ENCODE measurements at regions not wholly inside any gene's neighbourhood (a gene's known extent, or its start where the extent isn't known, plus 50 kb on each side); places are given as distances from the start of the nearest gene placed in this dataset.
"Not testable (repeated sequence)": the region's sequence is repeated elsewhere in the genome, so short reads cannot be mapped to it uniquely, and the experiment has no call there.

DNA sequence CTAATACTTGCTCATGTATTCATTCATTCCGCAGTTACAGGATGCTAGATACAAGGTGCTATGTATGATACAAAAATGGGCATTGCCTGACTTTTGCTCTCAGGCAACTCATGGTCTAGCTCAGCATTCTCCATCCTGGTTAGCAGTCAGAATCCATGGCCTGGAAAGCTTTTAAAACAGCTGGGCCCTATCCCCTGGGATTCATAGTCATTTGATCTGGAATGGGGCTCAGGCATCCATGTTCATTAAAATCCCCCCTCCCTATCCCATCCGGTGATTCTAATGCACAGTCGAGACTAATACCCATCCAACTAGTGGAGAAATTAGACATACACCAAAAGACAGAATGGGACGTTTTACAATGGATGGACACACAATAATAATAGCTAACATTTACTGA, 104.1 kb upstream of the TMEM132E start:
- peaks cover 0 to 4% of the 10 kb centered on the region in 2 donors for H3K27me3 ChIP-seq (ENCODE audit: control insufficient read depth in 2 of 2, insufficient read depth in 2 of 2, low read length in 2 of 2)
- Mint-ChIP-seq H3K4me1 (no peaks in the 10 kb centered on the region), H3K9me3 (peaks cover 0 to 2% (median 0%) of the 10 kb centered on the region in 11 donors), H3K27me3 (peaks cover 0 to 21% (median 15%) of the 10 kb centered on the region in 5 donors), H3K27ac (no peak overlapping the region), H3K4me3 (no peak overlapping the region), H3K36me3 (no peaks in the 10 kb centered on the region)
- intact Hi-C loops (cut with micrococcal nuclease), result no loop called here
- DNase-seq (no peak), ATAC-seq (no peak)
- H3K36me3 ChIP-seq (ENCODE audit: control insufficient read depth in 2 of 3, insufficient read depth in 3 of 3, low read length in 3 of 3), result no peaks in the 10 kb centered on the region
- no peaks in the 10 kb centered on the region for H3K4me1 ChIP-seq (ENCODE audit: control insufficient read depth in 2 of 2, insufficient read depth in 2 of 2, low read length in 2 of 2)
- no peak overlapping the region for H3K27ac ChIP-seq (ENCODE audit: low read depth, low read length)
- H3K9me3 ChIP-seq (ENCODE audit: control insufficient read depth in 2 of 3, low read length in 3 of 3), result no peaks in the 10 kb centered on the region
- ChIA-PET POLR2A (no interaction called here), CTCF (no interaction called here)
- H3K4me3 ChIP-seq (ENCODE audit: low read length), result no peak overlapping the region

DNA sequence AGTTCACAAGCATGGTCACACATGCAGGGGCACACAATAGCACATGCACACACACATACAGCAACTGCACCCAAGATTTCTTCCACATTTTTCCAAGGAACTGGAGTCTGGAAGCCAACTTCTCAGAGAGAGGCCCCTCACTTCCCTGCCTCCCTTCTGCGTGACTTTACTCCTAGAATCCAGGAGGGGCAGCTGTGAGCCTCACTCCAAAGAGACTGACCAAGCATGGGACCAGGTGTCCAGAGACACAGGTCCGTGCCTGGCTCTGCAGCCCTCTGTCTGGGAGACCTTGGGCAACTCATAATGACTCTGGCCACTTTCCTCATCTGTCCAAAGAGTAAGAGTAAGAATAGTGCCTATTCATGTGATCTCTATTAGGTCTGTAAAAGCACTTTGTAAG, 104.7 kb upstream of the TMEM132E start:
- no peak for DNase-seq
- ATAC-seq, result no peak
- H3K4me1 ChIP-seq (ENCODE audit: control insufficient read depth in 2 of 2, insufficient read depth in 2 of 2, low read length in 2 of 2), result no peaks in the 10 kb centered on the region
- peaks cover 0 to 4% of the 10 kb centered on the region in 2 donors for H3K27me3 ChIP-seq (ENCODE audit: control insufficient read depth in 2 of 2, insufficient read depth in 2 of 2, low read length in 2 of 2)
- POLR2A ChIA-PET, result no interaction called here
- no peak overlapping the region for H3K27ac ChIP-seq (ENCODE audit: low read depth, low read length)
- H3K4me3 ChIP-seq (ENCODE audit: low read length), result no peak overlapping the region
- CTCF ChIA-PET, result no interaction called here
- peaks cover 0 to 2% (median 0%) of the 10 kb centered on the region in 11 donors for H3K9me3 Mint-ChIP-seq
- H3K9me3 ChIP-seq (ENCODE audit: control insufficient read depth in 2 of 3, low read length in 3 of 3), result no peaks in the 10 kb centered on the region
- H3K36me3 Mint-ChIP-seq, result no peaks in the 10 kb centered on the region
- H3K36me3 ChIP-seq (ENCODE audit: control insufficient read depth in 2 of 3, insufficient read depth in 3 of 3, low read length in 3 of 3), result no peaks in the 10 kb centered on the region
- H3K27ac Mint-ChIP-seq, result no peak overlapping the region
- H3K4me3 Mint-ChIP-seq, result no peak overlapping the region
- H3K27me3 Mint-ChIP-seq, result peaks cover 0 to 24% (median 12%) of the 10 kb centered on the region in 5 donors
- H3K4me1 Mint-ChIP-seq, result no peaks in the 10 kb centered on the region
- intact Hi-C loops (cut with micrococcal nuclease), result no loop called here

DNA sequence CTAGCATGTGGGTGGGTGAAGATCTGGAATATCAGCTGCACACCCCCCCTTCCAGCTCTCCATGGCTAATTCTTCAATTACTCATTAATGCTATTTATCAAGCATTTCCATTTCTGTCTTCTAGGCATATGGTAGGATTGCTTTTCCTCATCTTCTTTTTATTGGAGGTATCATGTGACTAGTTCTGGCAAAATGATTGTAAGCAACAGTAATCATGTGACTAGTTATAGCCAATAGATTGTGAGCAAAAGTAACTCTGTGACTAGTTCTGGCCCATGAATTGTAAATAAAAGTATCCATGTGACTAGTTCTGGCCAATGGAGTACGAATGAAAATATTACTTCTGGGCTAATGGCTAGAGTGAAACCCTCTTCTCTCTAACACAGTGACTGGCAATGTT, 107.0 kb upstream of the TMEM132E start:
- no peak overlapping the region for H3K4me3 ChIP-seq (ENCODE audit: low read length)
- H3K36me3 Mint-ChIP-seq, result no peaks in the 10 kb centered on the region
- POLR2A ChIA-PET, result no interaction called here
- H3K9me3 Mint-ChIP-seq, result peaks cover 0 to 2% (median 0%) of the 10 kb centered on the region in 11 donors
- H3K27ac Mint-ChIP-seq, result no peak overlapping the region
- CTCF ChIA-PET, result no interaction called here
- ATAC-seq, result no peak
- H3K4me1 ChIP-seq (ENCODE audit: control insufficient read depth in 2 of 2, insufficient read depth in 2 of 2, low read length in 2 of 2), result no peaks in the 10 kb centered on the region
- H3K27ac ChIP-seq (ENCODE audit: low read depth, low read length), result no peak overlapping the region
- intact Hi-C loops (cut with micrococcal nuclease), result no loop called here
- H3K9me3 ChIP-seq (ENCODE audit: control insufficient read depth in 2 of 3, low read length in 3 of 3), result no peaks in the 10 kb centered on the region
- H3K27me3 Mint-ChIP-seq, result peaks cover 0 to 24% (median 12%) of the 10 kb centered on the region in 5 donors
- no peak overlapping the region for H3K4me3 Mint-ChIP-seq
- H3K27me3 ChIP-seq (ENCODE audit: control insufficient read depth in 2 of 2, insufficient read depth in 2 of 2, low read length in 2 of 2), result peaks cover 0 to 4% of the 10 kb centered on the region in 2 donors
- no peaks in the 10 kb centered on the region for H3K36me3 ChIP-seq (ENCODE audit: control insufficient read depth in 2 of 3, insufficient read depth in 3 of 3, low read length in 3 of 3)
- H3K4me1 Mint-ChIP-seq, result no peaks in the 10 kb centered on the region
- DNase-seq, result no peak

DNA sequence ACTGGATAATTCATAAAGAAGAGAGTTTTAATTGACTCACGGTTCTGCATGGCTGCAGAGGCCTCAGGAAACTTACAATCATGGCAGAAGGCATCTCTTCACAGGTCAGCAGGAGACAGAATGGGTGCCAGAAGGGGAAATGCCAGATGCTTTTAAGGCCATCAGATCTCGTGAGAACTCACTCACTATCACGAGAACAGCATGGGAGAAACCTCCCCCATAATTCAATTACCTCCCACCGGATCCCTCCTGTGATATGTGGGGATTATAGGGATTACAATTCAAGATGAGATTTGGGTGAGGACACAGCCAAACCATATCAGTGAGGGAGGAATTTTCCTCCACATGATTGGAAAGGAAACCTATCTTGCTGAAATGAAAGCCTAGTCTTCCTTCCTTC, 108.1 kb upstream of the TMEM132E start:
- H3K36me3 Mint-ChIP-seq; H3K4me1 ChIP-seq (ENCODE audit: control insufficient read depth in 2 of 2, insufficient read depth in 2 of 2, low read length in 2 of 2); H3K27ac Mint-ChIP-seq; H3K9me3 ChIP-seq (ENCODE audit: control insufficient read depth in 2 of 3, low read length in 3 of 3); DNase-seq; H3K4me1 Mint-ChIP-seq; intact Hi-C loops (cut with micrococcal nuclease); H3K4me3 ChIP-seq (ENCODE audit: low read length); H3K27me3 ChIP-seq (ENCODE audit: control insufficient read depth in 2 of 2, insufficient read depth in 2 of 2, low read length in 2 of 2); CTCF ChIA-PET; H3K4me3 Mint-ChIP-seq; H3K27ac ChIP-seq (ENCODE audit: low read depth, low read length); H3K9me3 Mint-ChIP-seq; H3K36me3 ChIP-seq (ENCODE audit: control insufficient read depth in 2 of 3, insufficient read depth in 3 of 3, low read length in 3 of 3); ATAC-seq; POLR2A ChIA-PET: not testable (repeated sequence)
- peaks cover 0 to 22% (median 14%) of the 10 kb centered on the region in 5 donors for H3K27me3 Mint-ChIP-seq

DNA sequence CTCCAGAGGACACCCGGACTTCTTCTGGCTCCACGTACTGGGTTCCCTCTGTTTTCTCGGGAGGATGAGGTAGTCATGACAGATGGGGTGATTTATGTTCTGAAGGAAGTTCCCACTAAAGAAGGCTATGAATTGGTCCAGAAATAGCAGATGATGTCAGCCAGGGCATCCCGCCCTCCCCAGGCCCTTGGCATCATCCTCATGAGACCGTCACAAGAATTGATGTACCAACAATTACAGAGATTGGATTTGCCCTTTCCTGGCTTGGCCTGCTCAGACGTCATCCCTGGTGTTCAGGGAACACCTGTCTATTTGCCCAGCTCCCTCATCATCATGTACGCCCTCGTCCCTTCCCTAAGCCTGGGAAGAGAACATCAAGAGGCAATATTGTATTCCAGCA, 102.8 kb upstream of the CCL1 start:
- Mint-ChIP-seq H3K4me1 (no peaks in the 10 kb centered on the region), H3K4me3 (no peak overlapping the region), H3K9me3 (no peaks in the 10 kb centered on the region), H3K36me3 (no peaks in the 10 kb centered on the region), H3K27me3 (peaks cover 6 to 37% (median 13%) of the 10 kb centered on the region in 5 donors), H3K27ac (no peak overlapping the region)
- no peaks in the 10 kb centered on the region for H3K9me3 ChIP-seq (ENCODE audit: control insufficient read depth in 2 of 3, low read length in 3 of 3)
- DNase-seq (no peak), ATAC-seq (no peak)
- no peak overlapping the region for H3K27ac ChIP-seq (ENCODE audit: low read depth, low read length)
- intact Hi-C loops (cut with micrococcal nuclease), result no loop called here
- CTCF ChIA-PET, result no interaction called here
- no peaks in the 10 kb centered on the region for H3K4me1 ChIP-seq (ENCODE audit: control insufficient read depth in 2 of 2, insufficient read depth in 2 of 2, low read length in 2 of 2)
- H3K27me3 ChIP-seq (ENCODE audit: control insufficient read depth in 2 of 2, insufficient read depth in 2 of 2, low read length in 2 of 2), result no peaks in the 10 kb centered on the region
- no peak overlapping the region for H3K4me3 ChIP-seq (ENCODE audit: low read length)
- POLR2A ChIA-PET, result no interaction called here
- no peaks in the 10 kb centered on the region for H3K36me3 ChIP-seq (ENCODE audit: control insufficient read depth in 2 of 3, insufficient read depth in 3 of 3, low read length in 3 of 3)

DNA sequence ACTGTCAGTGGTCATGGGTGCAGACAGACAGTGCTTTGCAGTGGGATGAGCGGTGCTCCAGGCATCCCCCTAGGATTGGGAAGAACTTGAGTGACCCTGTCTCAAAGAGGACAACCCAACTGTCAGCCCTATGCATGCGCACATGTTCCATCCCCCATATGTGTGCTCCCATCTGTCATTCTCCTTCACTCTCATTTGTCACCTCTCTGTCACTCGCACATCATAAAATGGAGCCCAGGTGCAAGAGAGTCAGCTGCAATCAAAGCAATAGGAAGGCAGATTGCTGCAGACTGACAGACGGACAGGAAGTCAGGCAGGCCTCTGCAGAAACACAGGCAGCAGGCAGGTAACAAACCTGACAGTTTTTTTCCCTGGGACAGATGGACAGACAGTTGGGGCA, 101.8 kb upstream of the CCL1 start:
- Mint-ChIP-seq H3K36me3 (no peaks in the 10 kb centered on the region), H3K4me1 (no peaks in the 10 kb centered on the region), H3K27me3 (peaks cover 4 to 39% (median 15%) of the 10 kb centered on the region in 5 donors), H3K27ac (no peak overlapping the region), H3K4me3 (no peak overlapping the region), H3K9me3 (no peaks in the 10 kb centered on the region)
- Histone ChIP-seq H3K4me1 (ENCODE audit: control insufficient read depth in 2 of 2, insufficient read depth in 2 of 2, low read length in 2 of 2) (no peaks in the 10 kb centered on the region), H3K4me3 (ENCODE audit: low read length) (no peak overlapping the region), H3K27ac (ENCODE audit: low read depth, low read length) (no peak overlapping the region), H3K9me3 (ENCODE audit: control insufficient read depth in 2 of 3, low read length in 3 of 3) (no peaks in the 10 kb centered on the region), H3K36me3 (ENCODE audit: control insufficient read depth in 2 of 3, insufficient read depth in 3 of 3, low read length in 3 of 3) (no peaks in the 10 kb centered on the region), H3K27me3 (ENCODE audit: control insufficient read depth in 2 of 2, insufficient read depth in 2 of 2, low read length in 2 of 2) (no peaks in the 10 kb centered on the region)
- POLR2A ChIA-PET, result no interaction called here
- intact Hi-C loops (cut with micrococcal nuclease), result no loop called here
- DNase-seq (no peak), ATAC-seq (no peak)
- CTCF ChIA-PET, result no interaction called here

DNA sequence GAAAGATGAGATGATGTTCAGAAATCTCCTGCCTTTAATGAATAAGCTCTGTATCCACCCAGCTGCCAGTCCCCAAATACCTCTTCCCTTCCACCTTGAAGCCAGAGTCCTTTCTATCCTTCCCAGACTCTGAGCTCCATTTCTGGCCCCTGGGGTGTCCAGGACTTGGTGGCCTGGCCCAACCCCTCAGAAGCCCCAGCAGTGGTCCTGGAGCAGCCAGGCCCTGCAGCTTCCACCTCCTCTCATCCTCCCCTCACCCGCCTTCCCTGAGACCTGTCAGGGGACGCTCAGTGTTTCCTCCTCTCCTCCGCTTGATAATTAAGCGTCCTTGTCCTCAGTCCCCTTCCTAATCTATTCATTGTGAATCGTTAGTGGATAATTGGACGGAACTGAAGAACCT, 95.2 kb upstream of the CCL1 start:
- peaks cover 0 to 1% (median 0%) of the 10 kb centered on the region in 11 donors for H3K9me3 Mint-ChIP-seq
- H3K4me1 Mint-ChIP-seq, result no peaks in the 10 kb centered on the region
- peaks cover 0 to 2% of the 10 kb centered on the region in 2 donors for H3K27me3 ChIP-seq (ENCODE audit: control insufficient read depth in 2 of 2, insufficient read depth in 2 of 2, low read length in 2 of 2)
- H3K27ac Mint-ChIP-seq, result no peak overlapping the region
- H3K9me3 ChIP-seq (ENCODE audit: control insufficient read depth in 2 of 3, low read length in 3 of 3), result no peaks in the 10 kb centered on the region
- H3K4me3 Mint-ChIP-seq, result no peak overlapping the region
- ChIA-PET CTCF (no interaction called here), POLR2A (no interaction called here)
- H3K27ac ChIP-seq (ENCODE audit: low read depth, low read length), result no peak overlapping the region
- no peaks in the 10 kb centered on the region for H3K36me3 ChIP-seq (ENCODE audit: control insufficient read depth in 2 of 3, insufficient read depth in 3 of 3, low read length in 3 of 3)
- ATAC-seq (no peak), DNase-seq (no peak)
- no peak overlapping the region for H3K4me3 ChIP-seq (ENCODE audit: low read length)
- H3K27me3 Mint-ChIP-seq, result peaks cover 27 to 43% (median 32%) of the 10 kb centered on the region in 5 donors
- H3K36me3 Mint-ChIP-seq, result no peaks in the 10 kb centered on the region
- H3K4me1 ChIP-seq (ENCODE audit: control insufficient read depth in 2 of 2, insufficient read depth in 2 of 2, low read length in 2 of 2), result no peaks in the 10 kb centered on the region
- intact Hi-C loops (cut with micrococcal nuclease), result no loop called here

Measured in naive thymus-derived CD4-positive, alpha-beta T cell (primary cell).